ENCODE measurements at regions not wholly inside any gene's neighbourhood (a gene's known extent, or its start where the extent isn't known, plus 50 kb on each side); places are given as distances from the start of the nearest gene placed in this dataset.

DNA sequence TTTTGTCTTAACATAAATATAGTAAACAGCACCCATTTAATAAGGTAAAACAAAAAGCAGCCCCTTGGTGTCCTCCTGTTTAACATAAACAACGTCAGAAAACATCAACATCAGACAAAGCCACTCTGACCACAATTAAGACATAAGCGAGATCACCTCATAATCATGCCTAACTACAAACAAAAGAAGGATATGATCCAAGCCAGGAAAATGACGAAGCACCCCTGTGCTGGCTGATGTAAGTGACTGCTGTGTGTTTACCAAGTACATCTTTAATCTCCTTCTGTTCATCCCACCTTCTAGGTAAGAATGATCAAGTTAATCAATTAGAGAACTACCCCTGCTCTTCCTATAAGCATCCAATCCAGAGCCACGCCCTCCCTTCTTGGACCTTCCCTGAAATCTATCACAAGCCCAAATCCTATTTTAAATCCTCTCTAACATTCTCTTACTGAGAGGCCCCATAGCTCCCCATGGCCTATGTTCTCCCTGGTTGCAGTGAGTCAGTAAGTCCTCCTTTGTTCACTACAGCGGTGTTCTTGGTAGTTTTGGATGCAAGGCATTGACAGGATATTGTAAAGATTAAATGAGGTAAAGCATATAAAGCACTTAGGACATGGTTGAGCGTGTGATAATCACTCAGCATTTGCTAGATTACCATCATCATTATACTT lies 424.2 kb downstream of the TSN start:
- H3K27ac ChIP-seq (ENCODE audit: low read depth, low read length) = no peak overlapping the region
- no peak overlapping the region for H3K9ac ChIP-seq (ENCODE audit: low read depth, low read length)
- H3K27me3 ChIP-seq (ENCODE audit: insufficient read depth, low read length) = no peaks in the 10 kb centered on the region
- H3K9me3 ChIP-seq (ENCODE audit: insufficient read depth, low read depth, low read length) = peaks cover 8% of the 10 kb centered on the region; the same call in 1 of the 2 replicates
- no peak overlapping the region for H3K4me3 ChIP-seq (ENCODE audit: low read length)
- 91% methylated on average over 6 of the region's 6 CpGs for WGBS
- H3K36me3 ChIP-seq (ENCODE audit: insufficient read depth, low read length) = no peaks in the 10 kb centered on the region
- no peaks in the 10 kb centered on the region for H3K4me1 ChIP-seq (ENCODE audit: insufficient read depth, low read length)

DNA sequence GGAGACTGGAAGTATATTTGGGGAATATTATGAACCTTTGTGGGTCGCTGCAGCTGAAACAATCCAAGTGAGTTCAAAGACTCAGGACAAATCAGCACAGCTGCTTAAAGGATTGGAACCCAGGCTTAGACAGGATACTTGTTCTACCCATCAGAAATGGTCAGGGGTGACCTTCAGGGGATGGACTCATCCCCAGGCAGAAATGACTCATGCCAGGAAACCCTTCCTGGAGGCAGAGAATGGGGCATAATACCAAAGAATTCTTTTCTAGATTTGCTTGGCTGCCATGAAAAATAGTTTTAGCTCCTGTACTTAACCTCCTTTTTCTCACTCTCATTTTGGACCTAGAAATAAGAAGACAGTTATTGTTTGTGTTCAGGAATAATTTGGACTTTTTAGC lies 425.5 kb downstream of the TSN start:
- Histone ChIP-seq H3K9me3 (ENCODE audit: insufficient read depth, low read depth, low read length) (peaks cover 8% of the 10 kb centered on the region; the same call in 1 of the 2 replicates), H3K9ac (ENCODE audit: low read depth, low read length) (no peak overlapping the region), H3K27ac (ENCODE audit: low read depth, low read length) (no peak overlapping the region), H3K27me3 (ENCODE audit: insufficient read depth, low read length) (no peaks in the 10 kb centered on the region), H3K36me3 (ENCODE audit: insufficient read depth, low read length) (no peaks in the 10 kb centered on the region), H3K4me1 (ENCODE audit: insufficient read depth, low read length) (no peaks in the 10 kb centered on the region), H3K4me3 (ENCODE audit: low read length) (no peak overlapping the region)
- 98% methylated on average over 1 of the region's 1 CpG for WGBS

DNA sequence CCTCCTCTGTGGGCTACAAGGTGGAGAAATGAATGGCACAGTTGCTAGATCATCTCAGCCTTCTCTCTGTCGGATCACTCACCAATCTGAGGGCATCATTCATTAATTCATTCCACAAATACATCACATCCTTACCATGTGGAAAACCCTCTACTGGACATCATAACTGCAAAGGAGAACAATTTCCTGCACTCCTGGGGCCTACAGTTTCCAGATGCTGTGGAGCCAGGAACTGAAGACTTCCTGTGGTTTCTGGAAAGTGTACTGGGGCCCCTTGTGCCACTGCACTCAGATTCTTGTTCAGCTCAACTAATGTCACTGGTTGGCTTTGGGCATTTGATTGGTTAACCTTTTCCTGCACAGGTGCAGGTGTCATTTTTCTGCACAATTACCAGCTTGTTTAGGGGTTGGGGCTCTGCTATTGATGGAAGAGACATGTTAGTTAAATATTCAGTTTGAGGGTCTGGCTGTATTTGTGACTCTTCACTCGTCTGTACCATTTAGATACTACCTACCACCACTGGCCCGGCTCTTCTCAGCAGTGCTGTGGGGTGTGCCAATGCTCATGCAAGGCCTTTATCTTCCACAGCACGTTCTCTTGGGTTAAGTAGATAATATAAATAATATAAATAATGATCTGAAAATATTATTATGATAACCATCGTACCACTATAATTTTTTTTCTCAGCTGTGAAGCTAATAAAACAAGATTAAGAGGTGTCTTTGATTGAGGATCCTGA lies 427.3 kb downstream of the TSN start:
- WGBS = 98% methylated on average over 3 of the region's 5 CpGs
- no peaks in the 10 kb centered on the region for H3K4me1 ChIP-seq (ENCODE audit: insufficient read depth, low read length)
- no peaks in the 10 kb centered on the region for H3K36me3 ChIP-seq (ENCODE audit: insufficient read depth, low read length)
- H3K9ac ChIP-seq (ENCODE audit: low read depth, low read length) = no peak overlapping the region
- no peaks in the 10 kb centered on the region for H3K27me3 ChIP-seq (ENCODE audit: insufficient read depth, low read length)
- H3K9me3 ChIP-seq (ENCODE audit: insufficient read depth, low read depth, low read length) = peaks cover 8% of the 10 kb centered on the region; the same call in 1 of the 2 replicates
- no peak overlapping the region for H3K27ac ChIP-seq (ENCODE audit: low read depth, low read length)
- no peak overlapping the region for H3K4me3 ChIP-seq (ENCODE audit: low read length)

DNA sequence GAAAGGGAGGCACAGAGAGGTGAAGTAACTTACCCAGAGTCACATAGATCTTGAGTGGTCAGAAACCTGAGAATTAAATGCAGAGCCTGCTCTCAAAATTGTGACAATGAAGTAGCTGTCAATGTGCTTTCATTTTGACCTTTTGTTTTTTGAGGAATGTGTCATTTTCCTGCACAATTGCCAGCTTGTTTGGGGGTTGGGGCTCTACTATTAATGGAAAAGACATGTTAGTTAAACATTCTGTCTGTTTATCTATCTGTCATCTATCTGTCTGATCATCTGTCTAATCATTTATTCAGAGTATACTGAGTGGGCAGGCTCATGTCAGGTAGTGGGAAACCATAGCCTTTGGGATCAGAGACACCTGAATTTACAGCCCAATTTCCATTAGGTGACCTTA lies 428.4 kb downstream of the TSN start:
- Histone ChIP-seq H3K27me3 (ENCODE audit: insufficient read depth, low read length) (no peaks in the 10 kb centered on the region), H3K27ac (ENCODE audit: low read depth, low read length) (no peak overlapping the region), H3K36me3 (ENCODE audit: insufficient read depth, low read length) (no peaks in the 10 kb centered on the region), H3K9ac (ENCODE audit: low read depth, low read length) (no peak overlapping the region), H3K9me3 (ENCODE audit: insufficient read depth, low read depth, low read length) (peaks cover 8% of the 10 kb centered on the region; the same call in 1 of the 2 replicates), H3K4me3 (ENCODE audit: low read length) (no peak overlapping the region), H3K4me1 (ENCODE audit: insufficient read depth, low read length) (no peaks in the 10 kb centered on the region)

DNA sequence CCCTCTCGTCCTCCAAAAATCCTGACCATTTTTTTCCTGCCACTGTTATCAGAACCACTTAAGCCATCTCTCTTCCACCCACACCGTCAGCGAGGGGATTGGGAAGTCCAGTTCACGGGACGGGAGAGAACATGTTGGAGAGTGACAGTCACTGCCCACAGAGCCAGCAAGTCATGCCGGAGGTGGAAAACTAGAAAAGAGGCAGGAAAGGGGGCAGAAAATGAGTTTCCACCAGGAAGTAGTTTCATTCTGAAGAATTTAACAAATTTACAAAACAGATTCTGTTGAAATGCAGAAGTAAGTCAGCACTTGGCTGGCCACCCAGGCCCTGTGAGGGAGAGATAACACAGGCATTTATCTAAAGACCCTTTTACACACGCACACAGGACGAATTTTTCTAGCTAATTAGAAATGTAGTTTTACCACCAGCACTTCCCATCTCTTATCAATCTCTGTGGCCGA lies 431.3 kb downstream of the TSN start:
- Histone ChIP-seq H3K36me3 (ENCODE audit: insufficient read depth, low read length) (no peaks in the 10 kb centered on the region), H3K9ac (ENCODE audit: low read depth, low read length) (no peak overlapping the region), H3K4me3 (ENCODE audit: low read length) (no peak overlapping the region), H3K27me3 (ENCODE audit: insufficient read depth, low read length) (no peaks in the 10 kb centered on the region), H3K4me1 (ENCODE audit: insufficient read depth, low read length) (no peaks in the 10 kb centered on the region), H3K27ac (ENCODE audit: low read depth, low read length) (no peak overlapping the region), H3K9me3 (ENCODE audit: insufficient read depth, low read depth, low read length) (no peaks in the 10 kb centered on the region)
- 84% methylated on average over 9 of the region's 9 CpGs for WGBS

DNA sequence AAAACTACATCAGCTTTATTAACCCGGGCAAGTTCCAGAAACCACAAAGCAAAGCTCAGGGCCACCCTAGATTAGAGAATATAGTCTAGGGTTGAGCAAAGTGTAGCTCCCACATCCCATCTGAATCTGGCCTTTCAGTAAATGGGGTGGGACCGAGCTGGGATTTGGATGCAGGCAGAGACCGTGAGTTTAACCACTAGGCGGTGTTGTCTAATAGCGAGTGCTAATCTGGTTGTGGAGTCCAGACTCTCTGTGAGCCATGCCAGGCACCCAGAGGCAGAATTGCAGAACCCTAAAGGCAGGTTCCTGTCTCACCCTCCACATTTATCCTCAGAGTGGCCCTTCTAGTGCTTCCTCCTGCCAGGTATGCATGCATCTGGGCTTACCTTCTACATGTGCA lies 435.9 kb downstream of the TSN start:
- Histone ChIP-seq H3K9me3 (ENCODE audit: insufficient read depth, low read depth, low read length) (0 out of 2 replicates have a peak, but pooled peaks cover 7% of the 10 kb centered on the region), H3K4me3 (ENCODE audit: low read length) (no peak overlapping the region), H3K27me3 (ENCODE audit: insufficient read depth, low read length) (no peaks in the 10 kb centered on the region), H3K27ac (ENCODE audit: low read depth, low read length) (no peak overlapping the region), H3K36me3 (ENCODE audit: insufficient read depth, low read length) (no peaks in the 10 kb centered on the region), H3K9ac (ENCODE audit: low read depth, low read length) (no peak overlapping the region), H3K4me1 (ENCODE audit: insufficient read depth, low read length) (peaks cover 11% of the 10 kb centered on the region; the same call in 1 of the 2 replicates)
- 52% methylated on average over 5 of the region's 5 CpGs for WGBS

DNA sequence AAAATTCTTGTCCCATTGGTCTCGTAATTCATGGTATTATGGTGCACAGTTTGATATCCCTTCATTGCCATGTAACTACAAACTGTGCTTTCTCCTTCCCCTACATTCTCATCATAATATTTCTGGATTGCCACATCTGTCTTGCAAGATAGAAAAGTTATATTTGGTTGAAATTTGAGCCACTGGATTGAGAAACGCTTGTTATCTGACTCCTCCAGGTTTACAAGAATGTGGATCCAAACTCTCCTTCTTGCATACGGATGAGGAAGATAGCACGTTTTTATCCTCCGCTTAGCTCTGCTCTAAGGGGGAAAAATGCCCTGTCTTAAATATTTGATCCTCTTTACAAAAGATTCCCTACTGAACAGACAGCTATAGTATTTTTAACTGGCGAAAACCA lies 438.2 kb downstream of the TSN start:
- 88% methylated on average over 6 of the region's 6 CpGs for WGBS
- Histone ChIP-seq H3K4me3 (ENCODE audit: low read length) (no peak overlapping the region), H3K27ac (ENCODE audit: low read depth, low read length) (no peak overlapping the region), H3K36me3 (ENCODE audit: insufficient read depth, low read length) (no peaks in the 10 kb centered on the region), H3K27me3 (ENCODE audit: insufficient read depth, low read length) (no peaks in the 10 kb centered on the region), H3K9ac (ENCODE audit: low read depth, low read length) (no peak overlapping the region), H3K4me1 (ENCODE audit: insufficient read depth, low read length) (peaks cover 11% of the 10 kb centered on the region; the same call in 1 of the 2 replicates), H3K9me3 (ENCODE audit: insufficient read depth, low read depth, low read length) (0 out of 2 replicates have a peak, but pooled peaks cover 7% of the 10 kb centered on the region)

DNA sequence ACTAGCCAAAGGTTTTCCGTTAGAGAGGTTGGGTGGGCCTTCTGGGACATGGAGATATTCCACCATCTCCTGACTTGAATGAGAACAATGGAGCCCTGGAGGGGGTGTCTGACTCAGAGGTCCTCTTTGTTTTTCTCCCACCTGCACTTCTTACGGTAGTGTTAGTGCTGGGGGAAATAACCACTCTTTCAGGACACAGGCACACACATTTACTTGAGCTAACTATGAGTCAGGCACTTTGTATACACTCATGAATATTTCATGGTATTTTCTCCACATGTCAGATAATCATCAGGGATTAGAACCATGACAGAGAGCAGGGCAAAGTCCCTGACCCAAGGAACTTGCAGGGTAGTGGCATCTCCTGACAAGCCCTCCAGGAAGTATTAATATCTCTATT lies 439.1 kb downstream of the TSN start:
- Histone ChIP-seq H3K36me3 (ENCODE audit: insufficient read depth, low read length) (no peaks in the 10 kb centered on the region), H3K27ac (ENCODE audit: low read depth, low read length) (no peak overlapping the region), H3K27me3 (ENCODE audit: insufficient read depth, low read length) (no peaks in the 10 kb centered on the region), H3K9ac (ENCODE audit: low read depth, low read length) (no peak overlapping the region), H3K4me3 (ENCODE audit: low read length) (no peak overlapping the region), H3K9me3 (ENCODE audit: insufficient read depth, low read depth, low read length) (0 out of 2 replicates have a peak, but pooled peaks cover 7% of the 10 kb centered on the region), H3K4me1 (ENCODE audit: insufficient read depth, low read length) (peaks cover 11% of the 10 kb centered on the region; the same call in 1 of the 2 replicates)
- WGBS = 57% methylated on average over 2 of the region's 2 CpGs

DNA sequence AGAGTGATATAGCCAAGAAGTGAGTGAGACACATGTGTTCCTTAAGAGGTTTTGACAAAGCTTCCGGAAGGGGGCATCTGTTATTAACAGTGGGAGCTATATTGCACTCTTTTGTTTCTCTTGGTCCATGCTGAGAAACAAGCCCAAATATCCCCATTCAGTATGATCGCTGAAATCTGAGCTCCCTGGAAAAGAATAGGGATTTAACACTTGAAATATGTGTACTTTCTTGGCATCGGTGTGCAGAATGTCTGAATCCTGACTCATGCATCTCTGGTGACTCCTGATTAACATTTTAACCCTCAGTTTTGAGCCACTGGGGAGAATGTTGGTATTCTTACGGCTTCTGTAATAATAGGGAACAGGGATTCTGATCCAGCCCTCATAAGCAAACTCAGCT lies 448.1 kb downstream of the TSN start:
- no peaks in the 10 kb centered on the region for H3K36me3 ChIP-seq (ENCODE audit: insufficient read depth, low read length)
- H3K4me3 ChIP-seq (ENCODE audit: low read length) = no peak overlapping the region
- 94% methylated on average over 4 of the region's 4 CpGs for WGBS
- H3K27ac ChIP-seq (ENCODE audit: low read depth, low read length) = no peak overlapping the region
- H3K4me1 ChIP-seq (ENCODE audit: insufficient read depth, low read length) = no peaks in the 10 kb centered on the region; the same call in 1 of the 2 replicates
- H3K9ac ChIP-seq (ENCODE audit: low read depth, low read length) = no peak overlapping the region
- no peaks in the 10 kb centered on the region for H3K9me3 ChIP-seq (ENCODE audit: insufficient read depth, low read depth, low read length)
- no peaks in the 10 kb centered on the region for H3K27me3 ChIP-seq (ENCODE audit: insufficient read depth, low read length)

DNA sequence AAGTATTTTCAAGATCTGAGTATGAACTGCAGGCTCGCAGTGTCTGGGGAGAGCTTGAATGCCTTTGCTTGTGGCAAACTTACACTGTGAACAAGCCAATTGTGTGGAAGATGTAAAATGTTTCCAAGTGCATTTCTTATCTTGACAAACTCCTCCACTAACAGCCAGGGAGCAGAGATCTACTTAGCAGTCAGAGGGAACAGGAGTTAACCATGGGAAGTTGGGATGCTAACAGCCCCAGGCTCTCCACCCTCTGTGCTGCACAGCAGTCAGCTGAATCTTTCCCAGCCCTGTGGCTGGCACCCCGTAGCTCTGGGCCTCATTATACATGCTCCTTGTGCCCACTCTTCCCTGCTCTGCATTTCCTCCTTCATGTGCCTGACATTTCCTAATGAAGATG lies 450.2 kb downstream of the TSN start:
- Histone ChIP-seq H3K9ac (ENCODE audit: low read depth, low read length) (no peak overlapping the region), H3K4me1 (ENCODE audit: insufficient read depth, low read length) (no peaks in the 10 kb centered on the region; the same call in 1 of the 2 replicates), H3K4me3 (ENCODE audit: low read length) (no peak overlapping the region), H3K27me3 (ENCODE audit: insufficient read depth, low read length) (no peaks in the 10 kb centered on the region), H3K9me3 (ENCODE audit: insufficient read depth, low read depth, low read length) (no peaks in the 10 kb centered on the region), H3K36me3 (ENCODE audit: insufficient read depth, low read length) (no peaks in the 10 kb centered on the region), H3K27ac (ENCODE audit: low read depth, low read length) (no peak overlapping the region)
- 68% methylated on average over 2 of the region's 2 CpGs for WGBS

DNA sequence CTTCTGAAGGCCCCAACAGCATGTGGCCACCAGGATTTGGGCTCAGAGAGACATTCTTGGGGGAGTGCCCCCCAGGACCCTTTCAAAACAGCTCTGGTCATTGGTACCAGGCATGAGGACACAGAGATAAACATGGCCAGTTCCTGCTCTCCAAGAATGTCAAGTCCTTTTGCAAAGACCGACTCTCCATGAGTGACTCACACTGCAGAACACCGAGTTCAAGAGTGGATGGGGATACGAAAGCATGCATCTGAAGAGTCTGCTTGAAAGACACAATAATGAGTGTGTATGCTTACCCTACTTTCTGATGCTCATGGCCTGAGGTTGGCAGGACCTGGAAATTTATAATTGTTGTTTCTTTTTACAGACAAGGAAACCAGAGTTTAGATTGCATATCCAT lies 450.6 kb downstream of the TSN start:
- no peaks in the 10 kb centered on the region for H3K36me3 ChIP-seq (ENCODE audit: insufficient read depth, low read length)
- H3K9me3 ChIP-seq (ENCODE audit: insufficient read depth, low read depth, low read length) = no peaks in the 10 kb centered on the region
- H3K4me3 ChIP-seq (ENCODE audit: low read length) = no peak overlapping the region
- no peaks in the 10 kb centered on the region; the same call in 1 of the 2 replicates for H3K4me1 ChIP-seq (ENCODE audit: insufficient read depth, low read length)
- no peaks in the 10 kb centered on the region for H3K27me3 ChIP-seq (ENCODE audit: insufficient read depth, low read length)
- no peak overlapping the region for H3K9ac ChIP-seq (ENCODE audit: low read depth, low read length)
- whole genome bisulfite sequencing = 93% methylated on average over 3 of the region's 3 CpGs
- H3K27ac ChIP-seq (ENCODE audit: low read depth, low read length) = no peak overlapping the region
